ENCODE measurements at regions not wholly inside any gene's neighbourhood (a gene's known extent, or its start where the extent isn't known, plus 50 kb on each side); places are given as distances from the start of the nearest gene placed in this dataset.

DNA sequence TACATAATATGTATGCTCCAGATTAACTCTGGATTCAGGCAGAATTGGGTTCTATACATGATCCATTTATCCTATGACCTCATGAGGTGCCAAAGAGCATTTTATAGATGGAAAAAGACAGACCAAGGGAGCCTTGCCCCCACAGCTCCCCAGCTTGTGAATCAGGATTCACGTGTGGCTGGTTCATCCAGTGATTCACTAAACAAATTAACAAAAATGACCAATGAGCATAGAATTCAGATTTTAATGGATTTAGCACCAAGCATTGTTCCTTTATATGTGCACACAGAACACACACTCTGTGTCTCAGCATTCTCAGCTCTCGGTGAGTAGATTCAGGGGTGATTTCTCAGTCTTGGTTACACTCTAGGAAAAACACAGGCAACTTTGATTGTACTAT is 51.7 kb upstream of the BARHL2 start:
- no peak for TF ChIP-seq EZH2 (IDR thresholded peaks at IDR 0.05; ENCODE audit: insufficient read depth, poor library complexity, severe bottlenecking)
- no peak for TF ChIP-seq EZH2phosphoT487 (IDR thresholded peaks at IDR 0.05; ENCODE audit: insufficient read depth, low read depth)
